Mononuclear cell (primary cell): ENCODE measurements at regions not wholly inside any gene's neighbourhood (a gene's known extent, or its start where the extent isn't known, plus 50 kb on each side); places are given as distances from the start of the nearest gene placed in this dataset.
"Not testable (repeated sequence)": the region's sequence is repeated elsewhere in the genome, so short reads cannot be mapped to it uniquely, and the experiment has no call there.

Source experiments
- H3K27me3 ChIP-seq: 2 replicates; pipeline ENCODE4 v1.6.0; 2011; ENCODE audit warnings: low read length, control low read depth; ENCODE audit not compliant: insufficient read depth
- H3K4me1 ChIP-seq: 2 replicates; pipeline ENCODE4 v1.5.1; 2011; ENCODE audit warnings: mild to moderate bottlenecking, low read length, control low read depth; ENCODE audit not compliant: insufficient read depth
- H3K4me3 ChIP-seq: 2 replicates; pipeline ENCODE4 v1.5.1; 2011; ENCODE audit warnings: mild to moderate bottlenecking, low read length, moderate library complexity
- H3K9me3 ChIP-seq: 2 replicates; pipeline ENCODE4 v1.5.1; 2011; ENCODE audit warnings: low read depth, mild to moderate bottlenecking, control low read depth, low read length

GRCh38 chr12:28710882-28711281 is 438.2 kb upstream of the FAR2 start:
- H3K4me1 ChIP-seq: no peaks in the 10 kb centered on the region
- peaks cover 4% of the 10 kb centered on the region for H3K9me3 ChIP-seq
- H3K4me3 ChIP-seq: no peak overlapping the region
- H3K27me3 ChIP-seq: no peaks in the 10 kb centered on the region

- peaks cover 5% of the 10 kb centered on the region for H3K9me3 ChIP-seq
- H3K4me3 ChIP-seq: no peak overlapping the region
- no peaks in the 10 kb centered on the region for H3K27me3 ChIP-seq
- H3K4me1 ChIP-seq: no peaks in the 10 kb centered on the region
These were observed 437.7 kb upstream of the FAR2 start for GRCh38 chr12:28711421-28711820.

GRCh38 chr12:28742791-28743190 is 406.3 kb upstream of the FAR2 start:
- Histone ChIP-seq H3K4me1 (no peaks in the 10 kb centered on the region), H3K4me3 (peak overlapping the region; percentile 3), H3K9me3 (no peaks in the 10 kb centered on the region), H3K27me3 (no peaks in the 10 kb centered on the region)

- Histone ChIP-seq H3K27me3 (no peaks in the 10 kb centered on the region), H3K4me3 (no peak overlapping the region), H3K4me1 (peaks cover 5% of the 10 kb centered on the region), H3K9me3 (no peaks in the 10 kb centered on the region)
These were observed 402.2 kb upstream of the FAR2 start for GRCh38 chr12:28746734-28747325.

GRCh38 chr12:28750946-28751685 is 398.0 kb upstream of the FAR2 start:
- H3K4me1 ChIP-seq: peaks cover 5% of the 10 kb centered on the region
- H3K27me3 ChIP-seq: no peaks in the 10 kb centered on the region
- H3K4me3 ChIP-seq: no peak overlapping the region

GRCh38 chr12:28755027-28755426 is 394.1 kb upstream of the FAR2 start:
- Histone ChIP-seq H3K4me3 (no peak overlapping the region), H3K27me3 (no peaks in the 10 kb centered on the region), H3K4me1 (peaks cover 5% of the 10 kb centered on the region), H3K9me3 (no peaks in the 10 kb centered on the region)

More at GRCh38 chr12:28750946-28751685, 398.0 kb upstream of the FAR2 start:
- H3K9me3 ChIP-seq: no peaks in the 10 kb centered on the region

- no peak overlapping the region for H3K4me3 ChIP-seq
- H3K9me3 ChIP-seq: no peaks in the 10 kb centered on the region
- H3K4me1 ChIP-seq: no peaks in the 10 kb centered on the region
- no peaks in the 10 kb centered on the region for H3K27me3 ChIP-seq
These were observed 389.7 kb upstream of the FAR2 start for GRCh38 chr12:28759333-28759732.

GRCh38 chr12:28760040-28760903 is 388.8 kb upstream of the FAR2 start:
- not testable (repeated sequence) for H3K4me3 ChIP-seq, H3K9me3 ChIP-seq, H3K4me1 ChIP-seq, H3K27me3 ChIP-seq

- H3K9me3 ChIP-seq, H3K4me1 ChIP-seq, H3K27me3 ChIP-seq, H3K4me3 ChIP-seq: not testable (repeated sequence)
These were observed 387.2 kb upstream of the FAR2 start for GRCh38 chr12:28761897-28762296.

- Histone ChIP-seq H3K9me3 (no peaks in the 10 kb centered on the region), H3K27me3 (no peaks in the 10 kb centered on the region), H3K4me3 (no peak overlapping the region), H3K4me1 (no peaks in the 10 kb centered on the region)
These were observed 382.7 kb upstream of the FAR2 start for GRCh38 chr12:28766398-28766797.

- no peak overlapping the region for H3K4me3 ChIP-seq
- H3K27me3 ChIP-seq: no peaks in the 10 kb centered on the region
- no peaks in the 10 kb centered on the region for H3K9me3 ChIP-seq
- no peaks in the 10 kb centered on the region for H3K4me1 ChIP-seq
These were observed 381.2 kb upstream of the FAR2 start for GRCh38 chr12:28767836-28768348.

- H3K4me3 ChIP-seq: no peak overlapping the region
- H3K4me1 ChIP-seq: no peaks in the 10 kb centered on the region
- H3K9me3 ChIP-seq: no peaks in the 10 kb centered on the region
- H3K27me3 ChIP-seq: no peaks in the 10 kb centered on the region
These were observed 378.8 kb upstream of the FAR2 start for GRCh38 chr12:28770322-28770721.

GRCh38 chr12:28771968-28772367 is 377.1 kb upstream of the FAR2 start:
- Histone ChIP-seq H3K4me3 (no peak overlapping the region), H3K9me3 (no peaks in the 10 kb centered on the region), H3K27me3 (no peaks in the 10 kb centered on the region), H3K4me1 (no peaks in the 10 kb centered on the region)

- H3K9me3 ChIP-seq: no peaks in the 10 kb centered on the region
- H3K27me3 ChIP-seq: no peaks in the 10 kb centered on the region
- no peaks in the 10 kb centered on the region for H3K4me1 ChIP-seq
- no peak overlapping the region for H3K4me3 ChIP-seq
These were observed 373.5 kb upstream of the FAR2 start for GRCh38 chr12:28775556-28775955.

- Histone ChIP-seq H3K4me1 (no peaks in the 10 kb centered on the region), H3K27me3 (no peaks in the 10 kb centered on the region), H3K4me3 (no peak overlapping the region), H3K9me3 (no peaks in the 10 kb centered on the region)
These were observed 372.9 kb upstream of the FAR2 start for GRCh38 chr12:28776220-28776619.
